ENCODE measurements at regions not wholly inside any gene's neighbourhood (a gene's known extent, or its start where the extent isn't known, plus 50 kb on each side); places are given as distances from the start of the nearest gene placed in this dataset.

- DNase-seq (ENCODE audit: low read depth): no peak
- no peak overlapping the region for H3K4me3 ChIP-seq (ENCODE audit: low read depth, low read length)
- no peak for TF ChIP-seq CTCF (conservative IDR thresholded peaks at IDR 0.05; ENCODE audit: low read depth, low read length)
Observed at GRCh38 chr1:38336301-38336923, 289.8 kb upstream of the POU3F1 start.

- no peak for TF ChIP-seq CTCF (conservative IDR thresholded peaks at IDR 0.05; ENCODE audit: low read depth, low read length)
- H3K4me3 ChIP-seq (ENCODE audit: low read depth, low read length): no peak overlapping the region
Observed at GRCh38 chr1:38334930-38335592, 288.5 kb upstream of the POU3F1 start.

GRCh38 chr1:38332649-38333310 is 286.2 kb upstream of the POU3F1 start:
- no peak overlapping the region for H3K4me3 ChIP-seq (ENCODE audit: low read depth, low read length)
- DNase-seq (ENCODE audit: low read depth): no peak
- TF ChIP-seq CTCF (conservative IDR thresholded peaks at IDR 0.05; ENCODE audit: low read depth, low read length): no peak

More at GRCh38 chr1:38334930-38335592, 288.5 kb upstream of the POU3F1 start:
- no peak for DNase-seq (ENCODE audit: low read depth)

- no peak for DNase-seq (ENCODE audit: low read depth)
- no peak for TF ChIP-seq CTCF (conservative IDR thresholded peaks at IDR 0.05; ENCODE audit: low read depth, low read length)
- H3K4me3 ChIP-seq (ENCODE audit: low read depth, low read length): no peak overlapping the region
Observed at GRCh38 chr1:38331496-38332210, 285.1 kb upstream of the POU3F1 start.

- no peak overlapping the region for H3K4me3 ChIP-seq (ENCODE audit: low read depth, low read length)
- TF ChIP-seq CTCF (conservative IDR thresholded peaks at IDR 0.05; ENCODE audit: low read depth, low read length): no peak
- DNase-seq (ENCODE audit: low read depth): no peak
Observed at GRCh38 chr1:38330799-38331198, 284.2 kb upstream of the POU3F1 start.

GRCh38 chr1:38329644-38330043 is 283.1 kb upstream of the POU3F1 start:
- no peak for DNase-seq (ENCODE audit: low read depth)
- no peak overlapping the region for H3K4me3 ChIP-seq (ENCODE audit: low read depth, low read length)
- no peak for TF ChIP-seq CTCF (conservative IDR thresholded peaks at IDR 0.05; ENCODE audit: low read depth, low read length)
